Activated CD4-positive, CD25-positive, alpha-beta regulatory T cell treated with anti-CD3 and anti-CD28 coated beads, Interleukin-2, amount 50 U/mL, for 24 hours (primary cell): ENCODE measurements at regions not wholly inside any gene's neighbourhood (a gene's known extent, or its start where the extent isn't known, plus 50 kb on each side); places are given as distances from the start of the nearest gene placed in this dataset.

Source experiments
- ATAC-seq, 2 donors: fragments of 150-1000 bp; cut with Tn5 transposase; one replicate each; pipeline ENCODE4 v1.10.0; 2021; ENCODE audit warnings: mild to moderate bottlenecking in 1 of 2, moderate library complexity in 1 of 2

DNA sequence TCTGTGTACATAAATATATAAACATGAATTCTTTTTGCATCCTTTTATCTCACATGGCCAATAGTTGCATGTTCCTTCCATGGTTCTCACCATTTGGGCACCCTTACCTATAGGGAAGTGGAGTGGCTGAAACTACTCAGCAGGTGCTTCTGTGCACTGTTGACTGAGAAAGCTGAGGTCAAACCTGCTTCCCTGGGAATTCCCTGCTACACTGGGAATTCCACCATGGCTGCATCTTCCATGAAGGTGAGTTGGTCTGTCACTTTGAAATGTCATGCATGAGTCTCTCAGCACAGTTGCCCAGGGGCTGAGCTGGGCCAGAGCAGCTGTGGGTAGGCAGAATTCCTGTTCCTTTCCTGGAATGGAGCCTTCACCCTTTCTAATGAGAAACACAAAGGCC, 193.8 kb upstream of the PRSS16 start:
- ATAC-seq: no peak

DNA sequence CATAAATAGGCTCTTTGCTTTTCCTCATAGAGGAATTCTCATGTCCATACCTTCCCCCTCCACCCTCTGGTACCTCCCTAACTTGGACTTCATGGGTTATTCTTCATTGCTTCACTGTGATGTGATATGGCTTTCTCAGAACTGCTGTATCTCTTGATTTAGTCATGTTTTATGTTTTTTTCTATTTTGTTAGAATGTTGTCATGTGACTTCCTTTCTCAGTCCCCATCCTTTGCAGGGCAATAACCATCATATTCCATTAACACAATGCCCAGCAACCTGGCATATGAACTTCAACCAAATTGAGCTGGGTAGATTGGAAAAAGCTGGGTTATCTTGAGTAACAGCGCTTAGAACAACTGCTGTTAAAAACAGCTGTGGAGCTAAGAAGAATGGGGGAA, 190.9 kb upstream of the PRSS16 start:
- no peak for ATAC-seq

DNA sequence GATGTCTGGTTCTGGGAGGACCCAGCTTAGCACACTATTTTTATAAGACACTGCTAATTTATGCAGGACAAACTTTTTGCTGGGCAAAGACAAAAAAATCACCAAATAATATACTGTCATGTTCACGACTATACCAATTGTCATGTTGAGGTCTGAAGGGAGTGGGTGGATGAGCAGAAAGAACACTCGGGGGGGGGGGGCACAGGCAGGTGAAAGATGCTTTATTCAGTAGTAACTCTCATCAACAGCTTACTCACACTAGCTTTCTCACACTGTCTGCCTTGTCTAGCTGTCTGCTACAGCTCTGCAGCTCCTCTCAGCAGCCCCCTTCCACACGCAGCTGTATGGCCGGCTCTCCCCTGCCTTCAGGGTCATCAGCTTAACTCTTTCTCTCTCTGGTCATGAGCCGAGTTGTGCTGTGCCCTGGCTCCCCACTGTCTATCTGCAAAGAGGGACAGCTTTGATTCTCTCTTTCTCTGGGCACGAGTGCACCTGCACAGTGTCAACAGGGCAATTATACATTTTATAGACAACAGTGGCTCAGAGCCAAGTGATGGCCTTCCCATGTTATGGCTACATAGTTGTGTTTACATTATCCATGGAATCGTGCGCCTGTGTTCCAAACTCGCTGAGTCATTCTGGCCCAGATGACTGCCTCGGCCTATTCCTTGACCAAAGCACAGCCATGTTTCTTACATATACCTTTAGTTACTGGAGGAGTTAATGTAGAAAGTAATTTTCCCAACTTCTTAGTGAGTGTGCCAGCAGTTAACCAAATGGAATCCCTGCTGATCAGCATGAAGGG, 187.7 kb upstream of the PRSS16 start:
- ATAC-seq: no peak

DNA sequence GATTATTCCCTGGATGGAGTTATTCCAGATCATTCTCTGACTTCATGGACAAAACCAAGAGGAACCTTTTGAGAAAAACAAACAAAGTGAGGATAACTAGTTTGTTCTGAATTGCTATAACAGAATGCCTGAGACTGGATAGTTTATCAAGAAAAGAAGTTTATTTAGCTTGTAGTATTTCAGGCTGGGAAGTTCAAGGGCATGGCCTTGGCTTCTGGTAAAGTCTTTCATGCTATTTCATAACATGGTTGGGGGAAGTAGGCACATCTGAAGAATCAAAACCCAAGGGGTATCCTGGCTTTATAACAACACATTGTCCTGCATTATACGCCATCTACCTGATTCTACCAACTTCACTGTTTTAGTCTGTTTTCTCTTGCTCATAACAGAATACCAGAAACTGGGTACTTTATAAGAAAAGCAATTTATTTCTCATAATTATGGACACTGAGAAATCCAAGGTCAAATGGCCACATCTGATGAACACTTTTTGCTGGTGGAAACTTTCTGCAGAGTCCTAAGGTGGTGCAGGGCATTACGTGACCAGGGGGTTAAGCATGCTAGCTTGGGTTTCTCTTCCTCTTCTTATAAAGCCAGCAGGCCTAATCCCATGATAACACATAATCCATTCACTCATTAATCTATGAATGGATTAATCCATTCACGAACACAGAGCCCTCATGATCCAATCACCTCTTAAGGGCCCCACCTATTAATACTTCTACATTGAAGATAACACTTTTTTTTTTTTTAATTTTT, 186.1 kb upstream of the PRSS16 start:
- no peak for ATAC-seq

DNA sequence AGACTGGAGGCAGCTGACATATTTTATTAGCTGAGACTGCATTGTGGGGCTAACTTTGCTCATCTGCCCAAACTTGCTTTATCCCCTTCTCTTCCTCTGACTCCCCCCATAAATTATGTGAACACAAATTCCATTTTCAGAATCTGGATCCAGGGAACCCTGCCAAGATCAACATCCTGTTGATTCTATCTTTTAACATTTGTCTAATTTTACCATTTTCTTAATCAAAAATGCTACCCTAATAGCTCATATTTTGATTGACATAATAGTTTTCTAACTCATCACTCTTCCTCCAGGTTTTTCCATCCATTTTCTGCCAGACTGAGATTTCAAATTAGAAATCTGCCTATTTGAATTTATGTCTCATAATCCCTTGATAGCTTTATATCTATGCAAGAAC, 184.7 kb upstream of the PRSS16 start:
- ATAC-seq: no peak

DNA sequence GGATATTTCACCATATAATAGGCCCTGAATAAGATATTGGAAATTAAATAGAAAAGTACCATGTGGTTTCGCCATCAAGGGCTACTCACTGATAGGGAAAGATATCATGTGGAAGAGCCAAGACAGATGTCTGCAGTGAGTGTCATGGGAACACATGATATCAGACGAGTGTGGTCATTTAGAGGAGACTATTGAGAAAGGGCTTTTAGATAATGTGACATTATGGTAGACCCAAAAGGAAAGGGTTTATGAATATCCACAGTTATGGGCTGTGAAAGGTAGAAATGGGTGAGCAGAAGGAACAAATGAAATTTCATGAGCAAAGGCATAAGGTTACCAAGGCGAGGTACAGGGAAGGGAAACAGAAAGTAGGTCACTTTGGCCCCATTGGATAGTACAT, 182.3 kb upstream of the PRSS16 start:
- ATAC-seq: no peak

DNA sequence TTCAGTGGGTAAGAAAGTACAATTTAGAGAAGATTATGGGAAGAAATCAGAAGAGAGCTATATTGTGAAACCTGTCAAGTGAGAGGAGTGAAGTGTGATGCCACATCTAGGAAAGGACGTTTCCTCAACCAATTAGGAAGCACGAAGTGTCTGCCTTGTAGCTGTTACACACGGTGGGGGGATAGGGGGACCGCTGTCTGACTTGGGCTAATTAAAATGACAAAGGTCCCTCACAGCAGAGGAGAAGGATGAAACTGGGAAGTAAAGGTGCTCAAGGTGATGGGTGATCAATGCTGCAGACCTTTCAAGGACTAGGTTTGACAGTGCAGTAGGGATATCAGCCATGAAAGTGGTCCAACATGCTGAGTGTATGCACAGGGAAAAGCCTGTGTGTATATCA, 181.1 kb upstream of the PRSS16 start:
- ATAC-seq: no peak

DNA sequence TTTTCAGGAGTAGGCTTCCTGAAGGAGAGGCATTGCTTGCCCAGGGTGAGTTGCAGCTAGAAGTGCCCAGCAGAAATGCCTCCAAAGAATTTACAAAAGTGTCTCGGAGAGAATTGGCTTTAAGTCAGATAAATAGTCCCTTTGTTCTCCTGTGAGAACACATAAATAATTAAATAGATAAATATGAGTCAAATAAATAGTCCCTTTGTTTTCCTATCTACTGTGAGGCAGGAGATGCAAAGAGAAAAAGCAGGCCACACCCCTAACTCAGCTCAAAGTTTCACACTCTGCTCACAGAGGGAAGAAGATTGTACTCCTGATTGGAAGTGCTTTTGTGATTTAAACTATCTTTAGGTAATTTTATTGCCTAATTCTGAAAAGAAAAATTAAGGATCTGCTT, 180.7 kb upstream of the PRSS16 start:
- no peak for ATAC-seq

DNA sequence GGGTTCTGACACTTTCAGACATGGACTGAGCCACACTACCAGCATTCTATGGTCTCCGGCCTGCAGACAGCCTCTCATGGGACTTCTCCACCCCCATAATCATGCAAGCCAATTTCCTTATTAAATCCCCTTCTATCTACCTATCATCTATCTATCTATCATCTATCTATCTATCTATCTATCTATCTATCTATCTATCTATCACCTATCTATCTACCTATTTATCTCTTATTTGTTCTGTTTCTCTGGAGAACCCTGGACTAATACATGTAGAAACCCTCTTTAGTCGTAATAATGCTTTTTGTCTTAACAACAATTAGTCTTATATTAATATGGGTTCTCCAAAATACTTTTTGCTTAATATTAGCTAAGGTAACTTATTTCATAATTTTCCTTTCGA, 174.1 kb upstream of the PRSS16 start:
- ATAC-seq: no peak

DNA sequence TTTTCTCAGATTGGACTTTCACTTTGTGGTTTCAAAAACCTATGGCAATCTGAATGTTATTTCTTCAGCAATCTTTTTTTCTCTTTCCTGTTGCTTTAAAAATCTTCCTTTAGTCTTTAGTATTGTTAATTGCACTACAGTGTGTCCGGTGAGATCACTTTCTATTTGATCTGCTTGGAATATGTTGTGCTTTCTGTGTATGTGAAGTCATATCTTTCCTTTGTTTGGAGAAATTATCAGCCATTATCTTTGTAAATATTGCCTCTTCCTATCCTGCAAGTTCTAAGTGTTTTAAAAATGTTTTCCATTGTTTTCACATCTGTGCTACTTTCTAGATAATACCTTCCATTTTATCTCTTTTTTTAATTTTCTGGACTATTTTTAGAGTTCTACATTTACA, 171.4 kb upstream of the PRSS16 start:
- no peak for ATAC-seq

DNA sequence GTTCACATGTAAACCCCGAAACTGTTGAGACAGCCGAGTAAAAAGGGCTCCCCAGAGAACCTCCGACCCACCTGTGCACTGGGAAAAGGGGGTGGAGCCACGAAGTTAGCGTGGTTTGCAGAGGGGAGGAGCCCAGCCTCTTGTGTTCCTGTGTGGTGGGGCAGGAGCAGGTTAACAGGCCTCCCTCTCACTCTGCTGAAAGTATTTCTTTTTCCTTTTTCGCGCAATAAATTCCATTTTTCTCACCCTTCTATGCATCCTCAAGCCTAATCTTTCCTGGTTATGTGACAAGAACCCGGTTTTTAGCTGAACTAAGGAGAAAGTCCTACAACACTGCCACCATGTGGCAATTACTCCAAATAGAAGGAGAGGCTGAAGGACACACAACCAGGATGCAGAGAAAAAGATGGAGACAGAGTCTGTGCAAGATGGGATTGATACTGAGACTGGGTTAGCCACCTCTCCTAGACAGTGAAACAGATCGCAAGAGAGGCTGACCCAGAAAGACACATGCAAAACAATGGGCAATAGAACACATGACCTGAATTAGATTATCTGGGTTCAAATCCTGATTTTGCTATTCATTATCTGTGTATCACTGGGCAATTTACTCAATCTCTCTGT, 168.7 kb upstream of the PRSS16 start:
- peak; percentile 51 to 60 for ATAC-seq

DNA sequence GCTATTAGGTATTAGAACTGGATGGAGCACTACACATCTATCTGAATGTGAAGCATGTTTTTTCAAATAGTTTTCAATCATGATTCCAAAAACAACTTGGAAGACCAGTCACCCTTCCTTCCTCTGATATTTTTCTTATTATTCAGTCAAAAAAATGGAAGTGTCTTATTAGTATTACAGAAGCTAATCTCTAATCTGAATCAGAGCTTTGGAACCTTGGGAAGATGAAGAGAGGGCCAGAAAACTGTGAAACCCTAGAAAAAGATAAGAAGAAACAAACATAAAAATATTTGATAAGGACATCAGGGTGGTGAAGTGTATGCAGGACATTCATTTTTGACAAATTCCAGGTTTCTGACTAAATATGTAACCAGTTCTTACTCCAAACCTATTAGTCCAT, 166.3 kb upstream of the PRSS16 start:
- ATAC-seq: no peak

DNA sequence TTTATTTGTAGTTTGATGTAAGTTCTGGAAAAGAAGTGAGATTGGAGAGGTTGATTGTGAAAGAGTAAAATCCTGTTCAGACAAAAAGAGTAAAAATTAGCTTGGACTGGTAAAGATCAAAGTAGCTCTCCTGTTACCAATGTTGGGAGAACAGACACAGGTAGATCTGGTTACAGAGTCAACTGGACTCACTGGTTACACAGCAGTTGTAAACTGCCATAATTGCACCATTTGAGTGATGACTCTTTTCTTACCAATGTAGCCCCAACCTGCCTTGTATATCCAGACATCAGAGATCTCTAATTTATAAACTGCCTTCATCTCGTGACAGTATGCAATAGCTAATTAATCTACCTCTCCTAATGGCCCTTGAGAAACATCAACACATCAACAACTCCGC, 165.6 kb upstream of the PRSS16 start:
- ATAC-seq: no peak

DNA sequence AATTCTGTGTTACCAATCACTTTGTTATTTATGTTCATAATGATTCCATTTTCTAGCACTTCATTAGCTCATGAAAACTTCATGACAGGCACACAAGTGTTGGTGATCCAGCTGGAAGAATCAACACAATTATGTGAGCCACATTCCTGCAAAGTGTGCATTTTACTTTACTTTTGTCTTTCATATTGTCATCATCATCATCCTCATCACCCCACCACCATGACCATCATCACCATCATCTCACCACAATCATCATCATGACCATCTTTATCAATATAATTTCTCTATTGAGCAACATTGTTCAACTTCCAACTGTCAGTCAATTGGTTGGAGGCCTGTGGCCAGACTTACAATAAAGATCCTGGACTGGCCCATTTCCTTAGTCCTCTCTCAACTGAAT, 159.4 kb upstream of the PRSS16 start:
- no peak for ATAC-seq

DNA sequence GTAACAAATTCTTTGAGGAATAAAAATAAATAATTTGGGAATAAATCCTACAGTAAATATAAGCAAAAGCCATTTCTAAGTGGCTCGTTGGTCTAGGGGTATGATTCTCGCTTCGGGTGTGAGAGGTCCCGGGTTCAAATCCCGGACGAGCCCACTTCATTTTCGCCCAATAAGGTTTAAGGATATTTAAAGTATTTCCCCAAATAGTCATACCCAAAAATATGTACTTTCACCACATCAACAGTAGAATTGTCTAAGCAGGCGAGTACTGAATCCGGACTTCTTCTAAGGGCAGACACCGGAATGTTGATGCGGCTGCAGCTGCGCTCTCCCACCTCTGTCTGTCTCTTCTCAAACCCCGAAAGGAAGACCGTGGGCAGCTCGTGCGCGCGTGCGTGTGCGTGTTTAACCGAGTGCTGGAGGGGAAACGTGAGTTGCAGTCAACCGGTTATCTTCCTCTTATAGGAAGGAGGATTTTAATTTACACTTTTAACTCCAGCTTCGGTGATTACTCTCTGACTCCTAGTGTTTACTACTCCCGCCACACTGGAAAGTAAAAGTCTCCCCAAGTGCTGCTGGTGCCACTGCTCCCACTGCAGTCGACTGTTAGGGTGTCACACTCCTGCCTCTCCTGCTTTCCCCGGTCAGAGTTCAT, 155.7 kb upstream of the PRSS16 start:
- peak; percentile 55 to 80 for ATAC-seq

DNA sequence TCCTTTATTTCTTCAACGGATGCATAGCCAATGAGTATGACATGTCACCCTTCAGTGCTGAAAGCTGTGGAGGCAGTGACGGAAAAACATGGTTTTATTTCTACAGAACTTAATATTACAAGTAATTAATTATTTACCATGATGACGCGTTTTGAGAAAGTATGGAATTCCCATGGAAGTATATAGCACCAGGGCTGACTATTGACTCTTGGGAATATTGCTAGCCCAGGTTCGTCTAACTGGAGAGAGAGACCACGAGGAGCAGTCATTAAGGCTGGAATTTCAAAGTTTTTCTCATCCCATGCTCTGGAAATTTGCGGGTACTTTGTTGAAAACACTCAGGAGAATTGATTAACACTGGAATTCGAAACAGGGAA, 155.2 kb upstream of the PRSS16 start:
- ATAC-seq: no peak

DNA sequence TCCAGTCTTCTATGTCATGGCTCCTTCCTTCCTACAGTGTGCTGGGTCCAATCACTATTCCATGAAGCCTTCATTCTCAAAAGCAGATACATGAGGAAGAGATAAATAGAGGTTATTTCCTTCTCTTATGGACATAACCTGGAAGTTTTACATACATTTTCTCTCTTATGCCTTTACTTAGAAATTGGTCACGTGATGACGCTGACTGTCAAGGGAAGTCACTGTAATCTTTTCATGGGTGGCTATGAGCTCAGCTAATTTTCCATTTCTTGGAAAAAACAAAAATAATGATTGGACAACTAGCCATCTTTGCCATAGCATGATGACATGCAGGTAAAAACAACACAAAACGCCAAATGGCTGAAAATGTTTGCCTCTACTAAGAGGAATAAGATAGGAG, 151.6 kb upstream of the PRSS16 start:
- ATAC-seq: no peak

DNA sequence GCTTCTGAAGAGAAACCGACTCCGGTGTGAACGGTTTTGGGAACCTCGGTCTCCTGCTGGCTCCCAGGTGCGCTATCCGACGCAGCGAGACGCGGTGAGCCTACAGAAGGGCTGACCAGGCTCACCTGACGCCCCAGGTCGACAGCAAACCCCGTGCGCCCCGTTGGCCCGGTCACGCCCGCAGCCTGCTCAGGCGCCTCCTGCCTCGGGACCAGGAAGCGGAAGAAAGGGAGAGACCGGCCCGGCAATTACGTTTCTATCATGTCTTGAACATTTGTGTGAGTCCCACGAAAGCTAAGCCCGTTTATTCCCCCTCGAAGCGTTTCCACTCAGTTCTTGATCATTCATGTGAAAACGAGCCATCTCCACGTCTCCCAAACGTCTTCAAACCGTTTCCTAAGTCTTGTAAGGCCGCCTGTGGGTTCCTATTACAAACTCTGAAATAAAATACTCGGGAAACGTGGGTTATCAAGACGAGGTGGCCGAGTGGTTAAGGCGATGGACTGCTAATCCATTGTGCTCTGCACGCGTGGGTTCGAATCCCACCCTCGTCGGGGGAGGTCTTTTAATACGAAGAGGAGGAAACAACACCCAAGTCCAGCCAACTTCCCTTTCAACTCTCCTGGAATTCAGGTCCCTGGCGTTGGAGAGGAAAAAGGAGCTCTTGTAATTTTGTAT, 150.5 kb upstream of the PRSS16 start:
- peak; percentile 33 to 44 for ATAC-seq

DNA sequence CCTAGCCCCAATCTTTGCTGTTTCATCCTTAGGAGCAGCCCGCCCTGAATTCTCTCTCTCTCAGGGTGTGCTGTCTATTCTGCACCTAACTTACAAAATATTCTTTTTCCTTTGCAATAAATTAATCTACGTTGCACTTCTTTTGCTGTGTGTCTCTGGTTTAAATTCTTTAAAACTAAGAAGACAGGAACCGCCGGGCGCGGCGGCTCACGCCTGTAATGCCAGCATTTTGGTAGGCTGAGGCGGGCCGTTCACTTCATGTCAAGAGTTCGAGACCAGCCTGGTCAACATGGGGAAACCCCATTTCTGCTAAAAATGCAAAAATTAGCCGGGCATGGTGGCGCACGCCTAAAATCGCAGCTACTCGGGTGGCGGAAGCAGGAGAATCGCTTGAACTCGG, 148.5 kb upstream of the PRSS16 start:
- no peak for ATAC-seq

DNA sequence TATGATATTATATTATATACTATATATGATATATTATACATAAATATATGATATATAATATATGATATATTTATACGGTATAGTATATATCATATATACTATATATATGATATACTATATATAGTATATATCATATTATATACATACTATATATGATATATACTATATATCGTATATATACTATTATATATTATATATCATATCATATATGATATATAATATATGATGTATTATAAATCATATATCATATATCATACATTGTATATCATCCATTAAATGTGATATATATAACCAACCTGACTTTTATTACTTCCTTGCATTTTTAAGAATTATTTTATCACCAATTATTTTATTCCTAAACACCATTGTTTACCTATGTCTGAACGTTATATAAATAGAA, 146.6 kb upstream of the PRSS16 start:
- no peak for ATAC-seq

DNA sequence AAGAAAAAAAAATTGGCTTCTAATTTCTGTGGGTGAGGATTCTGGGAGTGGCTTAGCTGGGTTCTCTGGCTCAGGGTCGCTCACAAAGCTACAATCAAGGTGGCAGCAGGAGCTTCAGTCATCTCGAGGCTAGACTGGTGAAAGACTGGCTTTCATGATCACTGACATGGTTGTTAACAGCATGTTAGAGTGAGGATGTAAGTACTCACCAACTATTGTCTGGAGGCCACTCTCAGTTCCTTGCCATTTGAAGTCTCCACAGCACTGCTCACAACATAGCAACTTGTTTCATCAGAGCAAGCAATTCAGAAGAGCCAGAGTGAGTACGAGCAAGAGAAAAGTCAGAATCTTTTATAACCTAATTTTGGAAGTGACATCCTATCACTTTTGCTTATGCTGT, 145.7 kb upstream of the PRSS16 start:
- ATAC-seq: no peak

DNA sequence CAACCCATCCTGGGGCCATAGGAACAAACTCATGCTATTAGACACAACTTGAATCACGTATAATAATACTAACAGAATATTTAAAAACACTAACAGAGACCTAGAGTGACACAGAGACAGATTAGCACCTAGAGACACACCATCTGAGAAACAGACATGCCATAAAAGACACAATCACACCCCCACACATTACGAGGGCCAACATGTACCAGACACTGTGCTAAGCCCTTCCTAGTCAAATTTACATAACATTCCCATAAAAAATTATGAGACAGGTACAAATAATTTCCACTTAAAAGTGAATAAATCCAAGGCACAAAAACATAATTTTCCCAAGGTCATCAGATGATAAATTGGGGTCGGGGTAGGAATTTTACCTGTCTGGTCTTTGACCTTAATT, 141.1 kb upstream of the PRSS16 start:
- ATAC-seq: no peak

DNA sequence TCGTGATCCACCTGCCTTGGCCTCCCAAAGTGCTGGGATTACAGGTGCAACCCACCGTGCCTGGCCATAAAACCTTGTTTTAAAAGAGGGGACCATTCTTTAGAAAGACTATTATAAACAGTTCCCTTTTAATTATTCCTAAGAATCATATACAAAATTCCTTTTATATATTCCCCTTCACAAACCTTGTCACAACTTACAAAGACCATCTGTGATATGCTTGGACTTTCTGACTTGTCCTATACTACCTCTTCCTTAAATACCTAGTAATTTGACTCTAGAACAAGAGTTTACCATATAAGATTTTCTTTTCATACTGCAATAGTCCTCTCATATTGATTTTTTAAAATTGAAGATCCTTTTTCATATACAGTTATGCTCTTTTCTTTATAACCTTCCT, 135.8 kb upstream of the PRSS16 start:
- ATAC-seq: no peak
